DOHH2 (cell line): ENCODE measurements at regions not wholly inside any gene's neighbourhood (a gene's known extent, or its start where the extent isn't known, plus 50 kb on each side); places are given as distances from the start of the nearest gene placed in this dataset.

Experiments
- H3F3A ChIP-seq: fragments of 200-600 bp; sonication (generic), shearing (Covaris generic); 2 replicates; pipeline ENCODE4 v1.6.0; 2016; ENCODE audit warnings: antibody characterized with exemption, mild to moderate bottlenecking; ENCODE audit not compliant: control insufficient read depth, insufficient read depth
- H3K27ac ChIP-seq: fragments of 200-600 bp; sonication (generic); 2 replicates; pipeline ENCODE4 v1.5.1; 2014; ENCODE audit warnings: low read depth, mild to moderate bottlenecking, low read length, moderate library complexity
- H3K27me3 ChIP-seq: fragments of 200-600 bp; sonication (generic); 2 replicates; pipeline ENCODE4 v1.6.1; 2014; ENCODE audit warnings: mild to moderate bottlenecking, low read length, mixed read lengths; ENCODE audit not compliant: control insufficient read depth
- H3K36me3 ChIP-seq: fragments of 200-600 bp; sonication (generic); 2 replicates; pipeline ENCODE4 v1.6.1; 2014; ENCODE audit warnings: mild to moderate bottlenecking, low read length, moderate library complexity, mixed read lengths; ENCODE audit not compliant: control insufficient read depth
- H3K4me1 ChIP-seq: fragments of 200-600 bp; sonication (generic); 2 replicates; pipeline ENCODE4 v1.6.1; 2014; ENCODE audit warnings: mild to moderate bottlenecking, low read length, mixed read lengths; ENCODE audit not compliant: control insufficient read depth
- H3K4me2 ChIP-seq: fragments of 200-600 bp; sonication (generic); 2 replicates; pipeline ENCODE4 v1.6.0; 2014; ENCODE audit warnings: mild to moderate bottlenecking, low read length, moderate library complexity
- H3K4me3 ChIP-seq: fragments of 200-600 bp; sonication (generic); 2 replicates; pipeline ENCODE4 v1.5.1; 2014; ENCODE audit warnings: mild to moderate bottlenecking, low read length, mixed read lengths
- H3K79me2 ChIP-seq: fragments of 200-600 bp; sonication (generic); 2 replicates; pipeline ENCODE4 v1.6.1; 2014; ENCODE audit warnings: mild to moderate bottlenecking, low read length, mixed read lengths; ENCODE audit not compliant: control insufficient read depth
- H3K9me2 ChIP-seq: fragments of 200-600 bp; sonication (generic); replicated peaks from 2 replicates; pipeline ENCODE4 v1.6.1; 2014; ENCODE audit warnings: mild to moderate bottlenecking, low read length, mixed read lengths; ENCODE audit not compliant: control insufficient read depth
- H3K9me3 ChIP-seq: fragments of 200-600 bp; sonication (generic); 2 replicates; pipeline ENCODE4 v1.6.1; 2014; ENCODE audit warnings: antibody characterized with exemption, low read length, mixed read lengths; ENCODE audit not compliant: control insufficient read depth, insufficient read depth
- H4K20me1 ChIP-seq: fragments of 200-600 bp; sonication (generic); 2 replicates; pipeline ENCODE4 v1.6.0; 2014; ENCODE audit warnings: low read depth, mild to moderate bottlenecking, antibody characterized with exemption, low read length, moderate library complexity; ENCODE audit not compliant: control insufficient read depth, insufficient read depth
- CTCF ChIP-seq: fragments of 200-600 bp; sonication (generic); IDR thresholded peaks from one replicate; pipeline ENCODE4 v1.5.1; 2014; ENCODE audit warnings: antibody characterized with exemption, mild to moderate bottlenecking, low read depth, low read length; ENCODE audit not compliant: poor library complexity, severe bottlenecking
- EZH2phosphoT487 ChIP-seq: fragments of 200-600 bp; sonication (generic); IDR thresholded peaks from 2 replicates; pipeline ENCODE4 v1.6.1; 2017; ENCODE audit warnings: borderline replicate concordance, mild to moderate bottlenecking, antibody characterized with exemption, low read length, moderate library complexity, mixed read lengths

GRCh38 chr10:117899181-117899683 lies 147.5 kb downstream of the RAB11FIP2 start:
- Histone ChIP-seq H4K20me1 (no peaks in the 10 kb centered on the region), H3K79me2 (no peaks in the 10 kb centered on the region), H3K27me3 (no peaks in the 10 kb centered on the region), H3K9me2 (no peaks in the 10 kb centered on the region), H3F3A (no peaks in the 10 kb centered on the region), H3K4me3 (no peak overlapping the region), H3K4me1 (no peaks in the 10 kb centered on the region), H3K27ac (no peak overlapping the region), H3K36me3 (no peaks in the 10 kb centered on the region), H3K9me3 (no peaks in the 10 kb centered on the region), H3K4me2 (no peak overlapping the region)
- no peak for TF ChIP-seq EZH2phosphoT487
- no peak for TF ChIP-seq CTCF

- Histone ChIP-seq H3K79me2 (no peaks in the 10 kb centered on the region), H3K9me2 (no peaks in the 10 kb centered on the region), H3K27me3 (no peaks in the 10 kb centered on the region), H3K36me3 (no peaks in the 10 kb centered on the region), H3K27ac (no peak overlapping the region), H3F3A (no peaks in the 10 kb centered on the region), H3K9me3 (no peaks in the 10 kb centered on the region), H3K4me2 (no peak overlapping the region), H4K20me1 (no peaks in the 10 kb centered on the region), H3K4me3 (no peak overlapping the region), H3K4me1 (no peaks in the 10 kb centered on the region)
- TF ChIP-seq EZH2phosphoT487 = no peak
- TF ChIP-seq CTCF = no peak
Measured at GRCh38 chr10:117900280-117900679, 146.5 kb downstream of the RAB11FIP2 start.

- H3K27me3 ChIP-seq = no peaks in the 10 kb centered on the region
- no peaks in the 10 kb centered on the region for H3K4me1 ChIP-seq
- no peak overlapping the region for H3K4me3 ChIP-seq
- H3K36me3 ChIP-seq = no peaks in the 10 kb centered on the region
- H3K9me2 ChIP-seq = no peaks in the 10 kb centered on the region
- H4K20me1 ChIP-seq = no peaks in the 10 kb centered on the region
- no peaks in the 10 kb centered on the region for H3K9me3 ChIP-seq
- no peaks in the 10 kb centered on the region for H3F3A ChIP-seq
- no peak overlapping the region for H3K27ac ChIP-seq
- H3K79me2 ChIP-seq = no peaks in the 10 kb centered on the region
- H3K4me2 ChIP-seq = no peak overlapping the region
- TF ChIP-seq CTCF (no peak), EZH2phosphoT487 (no peak)
Measured at GRCh38 chr10:117903854-117904253, 142.9 kb downstream of the RAB11FIP2 start.
